Erythroblast (primary cell): ENCODE measurements at regions not wholly inside any gene's neighbourhood (a gene's known extent, or its start where the extent isn't known, plus 50 kb on each side); places are given as distances from the start of the nearest gene placed in this dataset.

ENCODE experiments used
- GATA1 ChIP-seq: IDR thresholded peaks from 2 replicates; pipeline ENCODE4 v1.6.1; 2011; ENCODE audit warnings: low read depth, mild to moderate bottlenecking, control low read depth, low read length, moderate library complexity
- POLR2A ChIP-seq: IDR thresholded peaks from 2 replicates; pipeline ENCODE4 v1.6.1; 2011; ENCODE audit warnings: mild to moderate bottlenecking, low read length

DNA sequence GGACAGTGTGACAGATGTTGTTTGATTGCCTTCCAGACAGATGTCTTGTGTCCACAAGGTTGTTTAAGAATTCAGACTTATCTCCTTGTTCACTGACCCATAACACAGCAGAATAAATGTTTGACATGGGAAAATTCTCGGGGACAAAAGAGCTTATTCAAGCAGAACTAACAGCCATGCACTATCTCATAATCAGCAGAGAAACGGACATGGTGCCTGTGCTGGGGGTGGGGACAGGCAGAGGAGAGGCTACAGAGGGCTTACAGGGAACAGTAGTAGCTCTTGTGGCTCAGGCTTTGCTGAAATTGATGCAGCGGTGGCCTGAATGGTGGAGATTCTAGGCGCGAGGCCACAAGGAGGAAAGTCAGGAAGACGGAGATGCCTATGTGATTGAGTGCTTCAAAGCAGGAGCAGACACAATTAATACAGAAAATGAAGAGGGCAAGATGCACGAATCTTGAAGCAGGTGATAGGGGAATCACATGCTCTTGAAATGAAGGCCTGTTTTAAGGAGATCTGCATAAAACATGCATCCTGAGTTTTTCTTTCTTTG lies 62.0 kb upstream of the CAB39 start:
- TF ChIP-seq POLR2A (no peak), GATA1 (no peak)
